Fibroblast of lung (primary cell): ENCODE measurements at regions not wholly inside any gene's neighbourhood (a gene's known extent, or its start where the extent isn't known, plus 50 kb on each side); places are given as distances from the start of the nearest gene placed in this dataset.

Experiments used
- EZH2 ChIP-seq: IDR thresholded peaks from 2 replicates; pipeline ENCODE4 v1.5.1; 2012; ENCODE audit warnings: low read length, control low read depth, mild to moderate bottlenecking; ENCODE audit errors: missing control alignments
- TF ChIP-seq, protein P1 (sequence below), 2 donors: IDR thresholded peaks in 1 of 2; conservative IDR thresholded peaks in 1 of 2; 1 replicate in 1 of 2; 2 replicates in 1 of 2; pipeline ENCODE4 v1.5.1; 2011 to 2012; ENCODE audit warnings: low read length in 2 of 2, control low read depth in 1 of 2, inconsistent platforms in 1 of 2, low read depth in 1 of 2, mild to moderate bottlenecking in 1 of 2

DNA sequence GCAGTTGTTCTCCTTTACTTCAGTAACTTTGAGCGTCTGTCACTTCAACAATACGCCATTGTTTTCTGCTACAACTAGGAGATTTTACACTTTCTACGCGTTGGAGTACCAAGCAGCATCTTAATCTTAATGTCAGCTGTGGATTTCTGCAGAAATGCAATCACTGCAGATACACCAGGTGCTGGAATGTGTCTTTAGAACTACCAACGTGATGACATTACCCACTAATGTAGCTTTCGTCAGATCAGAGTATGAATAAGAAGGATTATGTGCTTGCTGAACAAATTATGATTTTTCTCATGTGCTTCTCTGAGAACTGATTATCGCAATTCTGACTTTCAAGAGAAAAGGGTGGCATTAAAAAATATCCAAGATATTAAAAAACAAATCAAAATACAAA, 77.5 kb upstream of the CNTN3 start:
- TF ChIP-seq, protein P1, sequence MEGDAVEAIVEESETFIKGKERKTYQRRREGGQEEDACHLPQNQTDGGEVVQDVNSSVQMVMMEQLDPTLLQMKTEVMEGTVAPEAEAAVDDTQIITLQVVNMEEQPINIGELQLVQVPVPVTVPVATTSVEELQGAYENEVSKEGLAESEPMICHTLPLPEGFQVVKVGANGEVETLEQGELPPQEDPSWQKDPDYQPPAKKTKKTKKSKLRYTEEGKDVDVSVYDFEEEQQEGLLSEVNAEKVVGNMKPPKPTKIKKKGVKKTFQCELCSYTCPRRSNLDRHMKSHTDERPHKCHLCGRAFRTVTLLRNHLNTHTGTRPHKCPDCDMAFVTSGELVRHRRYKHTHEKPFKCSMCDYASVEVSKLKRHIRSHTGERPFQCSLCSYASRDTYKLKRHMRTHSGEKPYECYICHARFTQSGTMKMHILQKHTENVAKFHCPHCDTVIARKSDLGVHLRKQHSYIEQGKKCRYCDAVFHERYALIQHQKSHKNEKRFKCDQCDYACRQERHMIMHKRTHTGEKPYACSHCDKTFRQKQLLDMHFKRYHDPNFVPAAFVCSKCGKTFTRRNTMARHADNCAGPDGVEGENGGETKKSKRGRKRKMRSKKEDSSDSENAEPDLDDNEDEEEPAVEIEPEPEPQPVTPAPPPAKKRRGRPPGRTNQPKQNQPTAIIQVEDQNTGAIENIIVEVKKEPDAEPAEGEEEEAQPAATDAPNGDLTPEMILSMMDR (conservative IDR thresholded peaks at IDR 0.05 in 1 of 2, IDR thresholded peaks at IDR 0.05 in 1 of 2; ENCODE audit: low read depth in 1 of 2, low read length in 2 of 2): no peak
- TF ChIP-seq EZH2: no peak
